ENCODE measurements at regions not wholly inside any gene's neighbourhood (a gene's known extent, or its start where the extent isn't known, plus 50 kb on each side); places are given as distances from the start of the nearest gene placed in this dataset.
"Not testable (repeated sequence)": the region's sequence is repeated elsewhere in the genome, so short reads cannot be mapped to it uniquely, and the experiment has no call there.

DNA sequence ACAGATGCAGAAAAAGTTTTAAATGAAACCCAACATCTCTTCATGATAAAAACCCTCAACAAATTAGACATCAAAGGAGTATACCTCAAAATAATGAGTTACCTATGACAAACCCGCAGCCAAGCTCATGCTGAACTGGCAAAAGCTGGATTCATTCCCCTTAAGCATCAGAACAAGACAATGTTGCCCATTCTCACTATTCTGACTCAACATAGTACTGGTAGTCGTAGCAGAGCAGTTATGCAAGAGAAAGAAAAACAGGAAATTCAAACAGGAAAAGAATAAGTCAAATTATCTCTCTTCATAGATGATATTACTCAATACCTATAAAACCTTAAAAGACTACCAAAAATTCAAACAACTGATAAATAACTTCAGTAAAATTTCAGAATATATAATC lies 115.0 kb downstream of the LIMS4 start:
- TF ChIP-seq, protein P1, sequence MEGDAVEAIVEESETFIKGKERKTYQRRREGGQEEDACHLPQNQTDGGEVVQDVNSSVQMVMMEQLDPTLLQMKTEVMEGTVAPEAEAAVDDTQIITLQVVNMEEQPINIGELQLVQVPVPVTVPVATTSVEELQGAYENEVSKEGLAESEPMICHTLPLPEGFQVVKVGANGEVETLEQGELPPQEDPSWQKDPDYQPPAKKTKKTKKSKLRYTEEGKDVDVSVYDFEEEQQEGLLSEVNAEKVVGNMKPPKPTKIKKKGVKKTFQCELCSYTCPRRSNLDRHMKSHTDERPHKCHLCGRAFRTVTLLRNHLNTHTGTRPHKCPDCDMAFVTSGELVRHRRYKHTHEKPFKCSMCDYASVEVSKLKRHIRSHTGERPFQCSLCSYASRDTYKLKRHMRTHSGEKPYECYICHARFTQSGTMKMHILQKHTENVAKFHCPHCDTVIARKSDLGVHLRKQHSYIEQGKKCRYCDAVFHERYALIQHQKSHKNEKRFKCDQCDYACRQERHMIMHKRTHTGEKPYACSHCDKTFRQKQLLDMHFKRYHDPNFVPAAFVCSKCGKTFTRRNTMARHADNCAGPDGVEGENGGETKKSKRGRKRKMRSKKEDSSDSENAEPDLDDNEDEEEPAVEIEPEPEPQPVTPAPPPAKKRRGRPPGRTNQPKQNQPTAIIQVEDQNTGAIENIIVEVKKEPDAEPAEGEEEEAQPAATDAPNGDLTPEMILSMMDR (IDR thresholded peaks at IDR 0.05; ENCODE audit: insufficient read depth, low read depth, low read length): not testable (repeated sequence)
- TF ChIP-seq EZH2 (IDR thresholded peaks at IDR 0.05; ENCODE audit: insufficient read depth, low read length): not testable (repeated sequence)
